OCI-LY7 (cell line): ENCODE measurements at regions not wholly inside any gene's neighbourhood (a gene's known extent, or its start where the extent isn't known, plus 50 kb on each side); places are given as distances from the start of the nearest gene placed in this dataset.
"Not testable (repeated sequence)": the region's sequence is repeated elsewhere in the genome, so short reads cannot be mapped to it uniquely, and the experiment has no call there.

Experiments used
- BruUV-seq: library from RNA; stranded (reverse); fragments of 400-500 nt; replicated peaks from 2 replicates; lab custom pipeline; 2021; lab: Mats Ljungman, UMichigan
- CTCF ChIA-PET: fragments of 300-600 bp; sonication (Branson Sonifier 250); formaldehyde crosslinking; loops from one replicate; lab custom pipeline; 2022; ENCODE audit warnings: antibody characterized with exemption; ENCODE audit not compliant: unreplicated experiment; lab: Charles Lee
- POLR2A ChIA-PET: fragments of 300-600 bp; sonication (Branson Sonifier 250); formaldehyde crosslinking; loops from one replicate; lab custom pipeline; 2022; ENCODE audit warnings: antibody characterized with exemption; lab: Charles Lee
- DNase-seq: peaks from one replicate; pipeline ENCODE4 v3.0.0-alpha.2; 2015; ENCODE audit warnings: low spot score
- H2AFZ ChIP-seq: fragments of 200-600 bp; sonication (generic), shearing (Covaris generic); 2 replicates; pipeline ENCODE4 v1.6.1; 2014; ENCODE audit warnings: mild to moderate bottlenecking, antibody characterized with exemption, low read length, moderate library complexity
- H3K27ac ChIP-seq: fragments of 200-600 bp; sonication (generic); 2 replicates; pipeline ENCODE4 v1.5.1; 2014; ENCODE audit warnings: mixed run types, low read depth, mild to moderate bottlenecking, moderate library complexity, low read length, inconsistent platforms; ENCODE audit not compliant: poor library complexity, severe bottlenecking
- H3K36me3 ChIP-seq: fragments of 200-600 bp; sonication (generic); 2 replicates; pipeline ENCODE4 v1.6.1; 2014; ENCODE audit warnings: mild to moderate bottlenecking, antibody characterized with exemption, low read length, moderate library complexity, mixed read lengths; ENCODE audit not compliant: insufficient read depth
- H3K4me1 ChIP-seq: fragments of 200-600 bp; sonication (generic); 2 replicates; pipeline ENCODE4 v1.5.1; 2014; ENCODE audit warnings: mild to moderate bottlenecking, low read length; ENCODE audit not compliant: insufficient read depth, poor library complexity, severe bottlenecking
- H3K4me2 ChIP-seq: fragments of 200-600 bp; sonication (generic); 2 replicates; pipeline ENCODE4 v1.6.1; 2014; ENCODE audit warnings: mild to moderate bottlenecking, low read length
- H3K4me3 ChIP-seq: fragments of 200-600 bp; sonication (generic); 2 replicates; pipeline ENCODE4 v1.5.1; 2014; ENCODE audit warnings: mild to moderate bottlenecking, low read depth, low read length; ENCODE audit not compliant: poor library complexity, severe bottlenecking
- H3K79me2 ChIP-seq: fragments of 200-600 bp; sonication (generic); 2 replicates; pipeline ENCODE4 v1.6.1; 2016; ENCODE audit warnings: low read depth, mild to moderate bottlenecking, low read length, moderate library complexity, mixed read lengths; ENCODE audit not compliant: insufficient read depth
- H3K9me2 ChIP-seq: fragments of 200-600 bp; sonication (generic); 2 replicates; pipeline ENCODE4 v1.6.1; 2016; ENCODE audit warnings: mild to moderate bottlenecking, low read length, mixed read lengths; ENCODE audit not compliant: insufficient read depth
- H3K9me3 ChIP-seq: fragments of 200-600 bp; sonication (generic); 2 replicates; pipeline ENCODE4 v1.6.1; 2014; ENCODE audit warnings: mild to moderate bottlenecking, mixed run types, low read length, mixed read lengths
- H4K20me1 ChIP-seq: fragments of 200-600 bp; sonication (generic); 2 replicates; pipeline ENCODE4 v1.6.1; 2014; ENCODE audit warnings: mild to moderate bottlenecking, antibody characterized with exemption, low read length, moderate library complexity, mixed read lengths; ENCODE audit not compliant: insufficient read depth
- intact Hi-C: fragments of 100-400 bp; cut with micrococcal nuclease; formaldehyde crosslinking; loops from one replicate; pipeline ENCODE4 v1.10.0; 2022; ENCODE audit not compliant: unreplicated experiment

- H2AFZ ChIP-seq, DNase-seq, H3K4me3 ChIP-seq, intact Hi-C loops, H3K36me3 ChIP-seq, H3K27ac ChIP-seq, H4K20me1 ChIP-seq, BruUV-seq, POLR2A ChIA-PET, H3K4me1 ChIP-seq, CTCF ChIA-PET, H3K9me2 ChIP-seq, H3K9me3 ChIP-seq, H3K4me2 ChIP-seq, H3K79me2 ChIP-seq: not testable (repeated sequence)
These were observed 710.8 kb downstream of the PRIM2 start for GRCh38 chr6:58028188-58028587.

GRCh38 chr6:58038213-58038612 lies 720.8 kb downstream of the PRIM2 start:
- H2AFZ ChIP-seq, intact Hi-C loops, CTCF ChIA-PET, H3K9me2 ChIP-seq, H3K4me1 ChIP-seq, H3K9me3 ChIP-seq, H3K36me3 ChIP-seq, H3K79me2 ChIP-seq, H4K20me1 ChIP-seq, POLR2A ChIA-PET, H3K4me2 ChIP-seq, H3K27ac ChIP-seq, BruUV-seq, DNase-seq, H3K4me3 ChIP-seq: not testable (repeated sequence)

- H3K79me2 ChIP-seq, H3K27ac ChIP-seq, H3K36me3 ChIP-seq, BruUV-seq, H4K20me1 ChIP-seq, H3K4me2 ChIP-seq, DNase-seq, H3K4me1 ChIP-seq, H3K9me3 ChIP-seq, H3K9me2 ChIP-seq, intact Hi-C loops, CTCF ChIA-PET, H2AFZ ChIP-seq, POLR2A ChIA-PET, H3K4me3 ChIP-seq: not testable (repeated sequence)
These were observed 729.2 kb downstream of the PRIM2 start for GRCh38 chr6:58046584-58046983.

GRCh38 chr6:58047389-58047788 lies 730.0 kb downstream of the PRIM2 start:
- H3K4me1 ChIP-seq, H3K27ac ChIP-seq, BruUV-seq, POLR2A ChIA-PET, CTCF ChIA-PET, H2AFZ ChIP-seq, intact Hi-C loops, H3K4me2 ChIP-seq, DNase-seq, H3K36me3 ChIP-seq, H4K20me1 ChIP-seq, H3K4me3 ChIP-seq, H3K79me2 ChIP-seq, H3K9me2 ChIP-seq, H3K9me3 ChIP-seq: not testable (repeated sequence)

GRCh38 chr6:58047865-58048264 lies 730.4 kb downstream of the PRIM2 start:
- H3K4me2 ChIP-seq, POLR2A ChIA-PET, H3K4me3 ChIP-seq, H3K4me1 ChIP-seq, CTCF ChIA-PET, H2AFZ ChIP-seq, H3K9me3 ChIP-seq, H3K36me3 ChIP-seq, H4K20me1 ChIP-seq, H3K27ac ChIP-seq, H3K9me2 ChIP-seq, BruUV-seq, DNase-seq, intact Hi-C loops, H3K79me2 ChIP-seq: not testable (repeated sequence)

GRCh38 chr6:58055465-58056176 lies 738.2 kb downstream of the PRIM2 start:
- H3K9me3 ChIP-seq, H3K79me2 ChIP-seq, H3K4me1 ChIP-seq, H3K4me3 ChIP-seq, H4K20me1 ChIP-seq, BruUV-seq, H3K36me3 ChIP-seq, H3K4me2 ChIP-seq, intact Hi-C loops, DNase-seq, POLR2A ChIA-PET, CTCF ChIA-PET, H3K27ac ChIP-seq, H3K9me2 ChIP-seq, H2AFZ ChIP-seq: not testable (repeated sequence)
